H1 (cell line): ENCODE measurements at regions not wholly inside any gene's neighbourhood (a gene's known extent, or its start where the extent isn't known, plus 50 kb on each side); places are given as distances from the start of the nearest gene placed in this dataset.

Experiments
- CTCF ChIA-PET: fragments of 300-600 bp; sonication (Branson Sonifier 250); formaldehyde crosslinking; loops from one replicate; lab custom pipeline; 2021; ENCODE audit not compliant: partially characterized antibody; lab: Charles Lee
- POLR2A ChIA-PET: fragments of 300-600 bp; sonication (Branson Sonifier 250); formaldehyde crosslinking; loops from one replicate; lab custom pipeline; 2021; ENCODE audit warnings: inconsistent platforms; ENCODE audit not compliant: partially characterized antibody; lab: Charles Lee
- DNase-seq, 2 experiments: peaks; one replicate each; pipeline versions ENCODE4 v3.0.0 to v3.0.0-alpha.2; 2010 to 2022; ENCODE audit warnings: low spot score in 2 of 2, low read depth in 1 of 2, mixed read lengths in 1 of 2
- FAIRE-seq: peaks from 2 replicates; lab custom pipeline; 2011; peaks lifted over from hg19 to GRCh38; lab: Jason Lieb, UNC
- H2AFZ ChIP-seq: 2 replicates; pipeline ENCODE4 v1.8.1; 2012; ENCODE audit warnings: low read length, inconsistent platforms
- H2AK5ac ChIP-seq: 2 replicates; pipeline ENCODE4 v1.6.1; 2013; ENCODE audit warnings: low read depth, low read length
- H2BK120ac ChIP-seq: replicated peaks from 2 replicates; pipeline ENCODE3; 2013; ENCODE audit warnings: low read depth, low read length, inconsistent platforms
- H2BK12ac ChIP-seq: 2 replicates; pipeline ENCODE4 v1.6.1; 2013; ENCODE audit warnings: low read depth, low read length
- H2BK15ac ChIP-seq: 2 replicates; pipeline ENCODE4 v1.6.1; 2013; ENCODE audit warnings: low read length
- H2BK20ac ChIP-seq: 2 replicates; pipeline ENCODE4 v1.6.1; 2013; ENCODE audit warnings: low read length
- H2BK5ac ChIP-seq: 2 replicates; pipeline ENCODE4 v1.6.1; 2013; ENCODE audit warnings: low read depth, low read length
- H3K14ac ChIP-seq: 2 replicates; pipeline ENCODE4 v1.6.1; 2013; ENCODE audit warnings: inconsistent platforms; ENCODE audit not compliant: insufficient read length
- H3K18ac ChIP-seq: 2 replicates; pipeline ENCODE4 v1.6.1; 2013; ENCODE audit warnings: low read length; ENCODE audit errors: extremely low read depth
- H3K23ac ChIP-seq: 2 replicates; pipeline ENCODE4 v1.6.1; 2013; ENCODE audit warnings: inconsistent platforms; ENCODE audit not compliant: insufficient read length
- H3K23me2 ChIP-seq: 2 replicates; pipeline ENCODE4 v1.6.1; 2013; ENCODE audit warnings: low read depth, low read length
- H3K27ac ChIP-seq: 2 replicates; pipeline ENCODE4 v1.6.1; 2011; ENCODE audit warnings: low read depth, low read length, inconsistent platforms
- H3K27me3 ChIP-seq, 4 experiments: replicated peaks in 1 of 4; 1 replicate in 1 of 4; 2 replicates in 3 of 4; pipeline versions ENCODE4 v1.6.1 to v1.8.1; 2011 to 2013; ENCODE audit warnings: low read length in 3 of 4, mild to moderate bottlenecking in 3 of 4, inconsistent platforms in 2 of 4, mixed read lengths in 2 of 4, moderate library complexity in 1 of 4; ENCODE audit not compliant: control insufficient read depth in 3 of 4, insufficient read depth in 3 of 4; ENCODE audit errors: extremely low read depth in 1 of 4
- H3K36me3 ChIP-seq, 4 experiments: 2 replicates each; pipeline versions ENCODE4 v1.6.1 to v1.8.1; 2011 to 2013; ENCODE audit warnings: mild to moderate bottlenecking in 4 of 4, low read length in 3 of 4, moderate library complexity in 2 of 4, control low read depth in 1 of 4, inconsistent platforms in 1 of 4; ENCODE audit not compliant: insufficient read depth in 4 of 4, control insufficient read depth in 2 of 4
- H3K4ac ChIP-seq: replicated peaks from 2 replicates; pipeline ENCODE3; 2013; ENCODE audit warnings: low read length, low read depth, mixed read lengths, inconsistent platforms; ENCODE audit not compliant: insufficient read length
- H3K4me1 ChIP-seq, 4 experiments: replicated peaks in 1 of 4; 1 replicate in 1 of 4; 2 replicates in 3 of 4; pipeline versions ENCODE4 v1.6.1 to v1.8.1; 2011 to 2013; ENCODE audit warnings: low read length in 3 of 4, inconsistent platforms in 2 of 4, mixed read lengths in 1 of 4; ENCODE audit not compliant: insufficient read depth in 4 of 4, control insufficient read depth in 3 of 4
- H3K4me2 ChIP-seq, 2 experiments: 2 replicates each; pipeline versions ENCODE4 v1.6.1 to v1.8.1; 2011 to 2013; ENCODE audit warnings: low read depth in 2 of 2, low read length in 2 of 2, control low read depth in 1 of 2, inconsistent platforms in 1 of 2, mild to moderate bottlenecking in 1 of 2; ENCODE audit not compliant: insufficient read depth in 1 of 2
- H3K4me3 ChIP-seq, 4 experiments: fragments of 200-600, 300-600 bp in 1 of 4; sonication (generic), shearing (Covaris generic), sonication (Bioruptor Twin) in 1 of 4; 2 replicates each; pipeline versions ENCODE4 v1.5.1 to v1.8.1; 2011 to 2016; ENCODE audit warnings: low read length in 4 of 4, low read depth in 3 of 4, control low read depth in 2 of 4, inconsistent platforms in 2 of 4, mild to moderate bottlenecking in 2 of 4, mixed read lengths in 1 of 4, moderate library complexity in 1 of 4; ENCODE audit not compliant: insufficient read depth in 2 of 4; ENCODE audit errors: extremely low read depth in 1 of 4
- H3K56ac ChIP-seq: replicated peaks from 2 replicates; pipeline ENCODE3; 2013; ENCODE audit warnings: low read depth, mild to moderate bottlenecking, mixed read lengths, low read length, inconsistent platforms; ENCODE audit not compliant: insufficient read length
- H3K79me1 ChIP-seq: 2 replicates; pipeline ENCODE4 v1.6.1; 2013; ENCODE audit warnings: low read depth, low read length, control low read depth
- H3K79me2 ChIP-seq, 2 experiments: 2 replicates each; pipeline versions ENCODE4 v1.6.1 to v1.8.1; 2012 to 2013; ENCODE audit warnings: low read length in 2 of 2, mild to moderate bottlenecking in 2 of 2, inconsistent platforms in 1 of 2; ENCODE audit not compliant: insufficient read depth in 2 of 2, control insufficient read depth in 1 of 2
- H3K9ac ChIP-seq, 4 experiments: replicated peaks in 1 of 4; 1 replicate in 1 of 4; 2 replicates in 3 of 4; pipeline versions ENCODE4 v1.6.1 to v1.8.1; 2011 to 2013; ENCODE audit warnings: low read depth in 3 of 4, low read length in 3 of 4, control low read depth in 2 of 4, mild to moderate bottlenecking in 2 of 4, moderate library complexity in 2 of 4, inconsistent platforms in 1 of 4; ENCODE audit errors: extremely low read depth in 1 of 4
- H3K9me3 ChIP-seq, 2 experiments: 2 replicates each; pipeline versions ENCODE4 v1.6.1 to v1.8.1; 2012 to 2013; ENCODE audit warnings: mild to moderate bottlenecking in 2 of 2, moderate library complexity in 2 of 2, control low read depth in 1 of 2, inconsistent platforms in 1 of 2, low read depth in 1 of 2, low read length in 1 of 2, mixed read lengths in 1 of 2; ENCODE audit not compliant: insufficient read depth in 2 of 2
- H4K20me1 ChIP-seq, 2 experiments: replicated peaks in 1 of 2; 2 replicates each; pipeline versions ENCODE3 to v1.8.1; 2011 to 2013; ENCODE audit warnings: inconsistent platforms in 2 of 2, low read length in 2 of 2, mild to moderate bottlenecking in 1 of 2; ENCODE audit not compliant: insufficient read depth in 2 of 2, control insufficient read depth in 1 of 2
- H4K5ac ChIP-seq: 2 replicates; pipeline ENCODE4 v1.6.1; 2013; ENCODE audit warnings: low read length, low read depth, mixed read lengths, inconsistent platforms; ENCODE audit not compliant: insufficient read length
- H4K8ac ChIP-seq: 2 replicates; pipeline ENCODE4 v1.8.0; 2013; ENCODE audit warnings: mild to moderate bottlenecking, moderate library complexity, low read length, inconsistent platforms; ENCODE audit not compliant: insufficient read depth; ENCODE audit errors: extremely low read depth
- H4K91ac ChIP-seq: replicated peaks from 2 replicates; pipeline ENCODE3; 2013; ENCODE audit warnings: low read length, mixed read lengths, inconsistent platforms; ENCODE audit not compliant: insufficient read length
- BCL11A ChIP-seq, 2 experiments: IDR thresholded peaks; one replicate each; pipeline ENCODE4 v1.6.1; 2011; ENCODE audit warnings: low read depth in 2 of 2, low read length in 2 of 2, mild to moderate bottlenecking in 2 of 2
- CTBP2 ChIP-seq: IDR thresholded peaks from 2 replicates; pipeline ENCODE4 v1.7.0; 2011; ENCODE audit warnings: borderline replicate concordance, mild to moderate bottlenecking, moderate library complexity, mixed read lengths, low read length; ENCODE audit not compliant: insufficient read depth, insufficient read length

DNA sequence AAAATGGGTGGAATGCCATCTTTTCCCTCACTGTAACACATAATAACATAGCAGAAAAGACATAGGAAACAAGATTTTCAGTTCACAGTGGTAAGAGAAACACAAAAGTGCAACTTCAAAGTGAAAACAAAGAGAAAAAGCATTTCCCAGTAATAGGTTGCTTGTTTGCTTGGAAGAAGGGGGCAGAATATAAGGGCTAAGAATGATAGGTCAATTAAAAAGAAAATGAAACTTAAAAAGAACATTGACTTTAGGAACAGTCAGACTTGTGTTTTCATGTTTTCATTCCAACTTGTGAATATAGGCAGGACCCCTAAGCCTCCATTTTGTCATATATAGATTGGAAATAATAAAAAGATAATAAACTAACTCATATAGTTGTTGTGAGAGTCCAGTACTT, 168.2 kb upstream of the PPP3CA start:
- Histone ChIP-seq H3K79me1 (no peaks in the 10 kb centered on the region), H3K4ac (no peak overlapping the region), H3K79me2 (no peaks in the 10 kb centered on the region), H2BK120ac (no peak overlapping the region), H3K18ac (no peak overlapping the region), H3K23ac (no peak overlapping the region), H3K27me3 (no peaks in the 10 kb centered on the region), H3K4me3 (no peak overlapping the region), H2BK12ac (no peak overlapping the region), H3K4me1 (no peaks in the 10 kb centered on the region), H4K20me1 (no peaks in the 10 kb centered on the region), H4K5ac (no peak overlapping the region), H3K4me2 (no peak overlapping the region), H3K56ac (no peak overlapping the region), H3K36me3 (no peaks in the 10 kb centered on the region), H2BK5ac (no peak overlapping the region), H3K23me2 (no peaks in the 10 kb centered on the region), H3K27ac (no peak overlapping the region), H3K9me3 (no peaks in the 10 kb centered on the region), H3K14ac (no peak overlapping the region), H4K91ac (no peak overlapping the region), H2BK20ac (no peak overlapping the region), H3K9ac (no peak overlapping the region), H2BK15ac (no peak overlapping the region)
- FAIRE-seq (no peak), DNase-seq (no peak)
- POLR2A ChIA-PET: no interaction called here
- CTCF ChIA-PET: no interaction called here
- TF ChIP-seq BCL11A (IDR thresholded peaks at IDR 0.05; ENCODE audit: low read depth in 2 of 2, low read length in 2 of 2): no peak
- no peak for TF ChIP-seq CTBP2
- TF ChIP-seq, all 59 proteins: peak for 0
- Histone ChIP-seq H4K8ac (no peak overlapping the region), H2AFZ (no peak overlapping the region), H2AK5ac (no peak overlapping the region)
